ENCODE measurements at regions not wholly inside any gene's neighbourhood (a gene's known extent, or its start where the extent isn't known, plus 50 kb on each side); places are given as distances from the start of the nearest gene placed in this dataset.

GRCh38 chr6:23301556-23301955 lies 732.2 kb downstream of the HDGFL1 start:
- no peak for DNase-seq (ENCODE audit: low read depth)

DNA sequence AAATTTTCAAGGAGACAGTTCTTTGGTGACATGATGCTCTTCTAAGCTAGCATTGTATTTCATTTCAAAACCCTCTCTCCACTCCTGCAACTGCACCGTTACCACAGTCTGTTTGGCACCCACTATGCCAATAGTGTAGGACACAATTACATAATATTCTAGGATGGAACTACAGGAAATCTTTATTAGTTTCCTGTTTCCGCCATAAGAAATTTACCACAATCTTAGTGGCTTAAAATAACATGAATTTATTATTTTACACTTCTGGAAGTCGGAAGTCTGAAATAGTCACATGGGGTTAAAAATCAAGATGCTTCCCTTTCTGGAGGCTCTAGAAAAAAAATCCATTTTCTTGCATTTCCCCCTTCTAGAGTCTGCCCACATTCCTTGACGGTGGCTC lies 733.1 kb downstream of the HDGFL1 start:
- TF ChIP-seq, protein P1, sequence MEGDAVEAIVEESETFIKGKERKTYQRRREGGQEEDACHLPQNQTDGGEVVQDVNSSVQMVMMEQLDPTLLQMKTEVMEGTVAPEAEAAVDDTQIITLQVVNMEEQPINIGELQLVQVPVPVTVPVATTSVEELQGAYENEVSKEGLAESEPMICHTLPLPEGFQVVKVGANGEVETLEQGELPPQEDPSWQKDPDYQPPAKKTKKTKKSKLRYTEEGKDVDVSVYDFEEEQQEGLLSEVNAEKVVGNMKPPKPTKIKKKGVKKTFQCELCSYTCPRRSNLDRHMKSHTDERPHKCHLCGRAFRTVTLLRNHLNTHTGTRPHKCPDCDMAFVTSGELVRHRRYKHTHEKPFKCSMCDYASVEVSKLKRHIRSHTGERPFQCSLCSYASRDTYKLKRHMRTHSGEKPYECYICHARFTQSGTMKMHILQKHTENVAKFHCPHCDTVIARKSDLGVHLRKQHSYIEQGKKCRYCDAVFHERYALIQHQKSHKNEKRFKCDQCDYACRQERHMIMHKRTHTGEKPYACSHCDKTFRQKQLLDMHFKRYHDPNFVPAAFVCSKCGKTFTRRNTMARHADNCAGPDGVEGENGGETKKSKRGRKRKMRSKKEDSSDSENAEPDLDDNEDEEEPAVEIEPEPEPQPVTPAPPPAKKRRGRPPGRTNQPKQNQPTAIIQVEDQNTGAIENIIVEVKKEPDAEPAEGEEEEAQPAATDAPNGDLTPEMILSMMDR (conservative IDR thresholded peaks at IDR 0.05; ENCODE audit: low read length), result no peak
- no peak overlapping the region for H3K4me3 ChIP-seq (ENCODE audit: low read length)
- no peak for DNase-seq (ENCODE audit: low read depth)

More at GRCh38 chr6:23301556-23301955, 732.2 kb downstream of the HDGFL1 start:
- TF ChIP-seq, protein P1 (conservative IDR thresholded peaks at IDR 0.05; ENCODE audit: low read length), result no peak
- H3K4me3 ChIP-seq (ENCODE audit: low read length), result no peak overlapping the region

- H3K4me3 ChIP-seq (ENCODE audit: low read length), result no peak overlapping the region
- DNase-seq (ENCODE audit: low read depth), result no peak
- TF ChIP-seq, protein P1 (conservative IDR thresholded peaks at IDR 0.05; ENCODE audit: low read length), result no peak
Observed at GRCh38 chr6:23305325-23305943, 736.1 kb downstream of the HDGFL1 start.

- no peak overlapping the region for H3K4me3 ChIP-seq (ENCODE audit: low read length)
- TF ChIP-seq, protein P1 (conservative IDR thresholded peaks at IDR 0.05; ENCODE audit: low read length), result no peak
Observed at GRCh38 chr6:23306251-23306950, 737.0 kb downstream of the HDGFL1 start.

DNA sequence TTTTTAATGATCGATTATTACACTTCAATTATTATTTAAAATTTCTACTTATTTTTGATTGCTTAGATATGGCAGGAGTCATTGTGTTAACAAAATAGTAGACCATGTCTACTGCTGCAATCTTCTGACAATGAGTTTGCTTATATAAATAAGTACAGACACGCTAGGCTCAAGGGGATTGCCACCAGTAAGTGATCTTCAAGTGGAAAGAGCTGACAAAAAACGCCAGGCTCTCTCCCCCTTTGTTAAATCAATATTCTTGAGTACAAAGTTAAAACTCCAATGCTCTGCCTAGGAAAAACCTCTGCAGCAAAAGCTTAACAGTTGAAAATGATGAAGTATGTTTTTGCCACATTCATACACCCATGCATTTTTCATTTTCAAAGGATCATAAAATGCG lies 738.1 kb downstream of the HDGFL1 start:
- TF ChIP-seq, protein P1 (conservative IDR thresholded peaks at IDR 0.05; ENCODE audit: low read length), result no peak
- DNase-seq (ENCODE audit: low read depth), result no peak

More at GRCh38 chr6:23306251-23306950, 737.0 kb downstream of the HDGFL1 start:
- no peak for DNase-seq (ENCODE audit: low read depth)

DNA sequence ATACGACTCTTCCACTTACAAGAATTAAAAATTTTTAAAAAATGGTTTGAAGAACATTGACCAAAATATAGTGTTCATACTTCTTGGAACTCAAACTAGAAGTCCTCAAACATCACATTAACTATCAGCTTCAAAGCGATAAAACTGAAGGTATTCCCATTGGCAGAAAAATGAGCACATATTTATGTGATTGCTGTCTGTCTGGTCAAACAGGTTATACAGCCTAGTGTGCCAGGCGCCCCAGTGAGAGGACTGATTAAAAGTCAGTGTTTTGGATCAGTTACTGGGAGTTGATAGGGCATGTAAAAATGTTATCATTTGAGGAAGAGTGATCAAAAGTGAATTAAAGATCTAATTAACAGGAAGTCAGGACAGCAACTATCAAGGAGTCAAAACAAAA lies 738.8 kb downstream of the HDGFL1 start:
- DNase-seq (ENCODE audit: low read depth), result no peak
- no peak overlapping the region for H3K4me3 ChIP-seq (ENCODE audit: low read length)
- TF ChIP-seq, protein P1 (conservative IDR thresholded peaks at IDR 0.05; ENCODE audit: low read length), result no peak

More for the DNA sequence above, 738.1 kb downstream of the HDGFL1 start:
- no peak overlapping the region for H3K4me3 ChIP-seq (ENCODE audit: low read length)

GRCh38 chr6:23311211-23311610 lies 741.8 kb downstream of the HDGFL1 start:
- DNase-seq (ENCODE audit: low read depth), result no peak
- TF ChIP-seq, protein P1 (conservative IDR thresholded peaks at IDR 0.05; ENCODE audit: low read length), result no peak
- H3K4me3 ChIP-seq (ENCODE audit: low read length), result no peak overlapping the region
